ENCODE measurements at regions not wholly inside any gene's neighbourhood (a gene's known extent, or its start where the extent isn't known, plus 50 kb on each side); places are given as distances from the start of the nearest gene placed in this dataset.

DNA sequence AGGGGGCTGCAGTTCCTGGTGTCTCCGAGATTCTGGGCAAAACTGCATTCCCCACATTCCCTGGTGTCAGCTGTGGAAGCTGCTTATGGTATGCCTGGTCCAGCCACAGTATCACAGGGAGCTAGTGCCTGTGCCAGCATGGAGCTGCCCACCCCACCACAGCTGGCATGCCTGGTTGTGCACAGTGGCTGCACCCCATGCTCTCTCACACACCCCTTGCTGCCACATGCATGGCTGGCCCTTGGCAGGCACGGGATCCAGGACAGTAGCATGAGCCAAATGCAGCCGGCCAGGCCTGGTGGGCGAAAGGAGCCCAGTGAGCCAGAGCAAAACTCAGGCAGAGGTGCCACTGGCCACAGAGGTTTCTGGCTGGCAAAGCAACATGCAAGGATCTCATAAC is 418.0 kb upstream of the SPOCK3 start:
- Histone ChIP-seq H3K23me2 (ENCODE audit: low read depth, low read length) (no peaks in the 10 kb centered on the region), H2BK15ac (ENCODE audit: low read length) (no peak overlapping the region), H3K27me3 (replicated peaks in 1 of 4; ENCODE audit: control insufficient read depth in 3 of 4, extremely low read depth in 1 of 4, insufficient read depth in 3 of 4, low read length in 3 of 4) (no peaks in the 10 kb centered on the region), H3K56ac (replicated peaks; ENCODE audit: insufficient read length, low read depth, low read length) (no peak overlapping the region), H2AFZ (ENCODE audit: low read length) (no peak overlapping the region), H3K9ac (replicated peaks in 1 of 4; ENCODE audit: extremely low read depth in 1 of 4, low read depth in 3 of 4, low read length in 3 of 4) (no peak overlapping the region), H4K91ac (replicated peaks; ENCODE audit: insufficient read length, low read length) (no peak overlapping the region), H2BK120ac (replicated peaks; ENCODE audit: low read depth, low read length) (no peak overlapping the region), H3K79me1 (ENCODE audit: low read depth, low read length) (no peaks in the 10 kb centered on the region), H3K9me3 (ENCODE audit: insufficient read depth in 2 of 2, low read depth in 1 of 2, low read length in 1 of 2) (peaks cover 0 to 8% of the 10 kb centered on the region in 2 experiments; a peak in 2 of 4 replicates), H3K4me2 (ENCODE audit: insufficient read depth in 1 of 2, low read depth in 2 of 2, low read length in 2 of 2) (no peak overlapping the region), H2AK5ac (ENCODE audit: low read depth, low read length) (no peak overlapping the region), H3K14ac (ENCODE audit: insufficient read length) (no peak overlapping the region), H4K8ac (ENCODE audit: extremely low read depth, insufficient read depth, low read length) (no peak overlapping the region), H3K18ac (ENCODE audit: extremely low read depth, low read length) (no peak overlapping the region), H3K36me3 (ENCODE audit: control insufficient read depth in 2 of 4, insufficient read depth in 4 of 4, low read length in 3 of 4) (no peaks in the 10 kb centered on the region), H3K27ac (ENCODE audit: low read depth, low read length) (no peak overlapping the region), H2BK20ac (ENCODE audit: low read length) (no peak overlapping the region), H4K20me1 (replicated peaks in 1 of 2; ENCODE audit: control insufficient read depth in 1 of 2, insufficient read depth in 2 of 2, low read length in 2 of 2) (no peaks in the 10 kb centered on the region), H3K4me3 (ENCODE audit: extremely low read depth in 1 of 4, insufficient read depth in 2 of 4, low read depth in 3 of 4, low read length in 4 of 4) (no peak overlapping the region), H2BK12ac (ENCODE audit: low read depth, low read length) (no peak overlapping the region), H3K23ac (ENCODE audit: insufficient read length) (no peak overlapping the region), H3K4ac (replicated peaks; ENCODE audit: insufficient read length, low read depth, low read length) (no peak overlapping the region), H2BK5ac (ENCODE audit: low read depth, low read length) (no peak overlapping the region), H4K5ac (ENCODE audit: insufficient read length, low read depth, low read length) (no peak overlapping the region), H3K79me2 (ENCODE audit: control insufficient read depth in 1 of 2, insufficient read depth in 2 of 2, low read length in 2 of 2) (no peaks in the 10 kb centered on the region), H3K4me1 (replicated peaks in 1 of 4; ENCODE audit: control insufficient read depth in 3 of 4, insufficient read depth in 4 of 4, low read length in 3 of 4) (no peaks in the 10 kb centered on the region)
- ChIA-PET POLR2A (ENCODE audit: partially characterized antibody) (no interaction called here), CTCF (ENCODE audit: partially characterized antibody) (interaction anchor here (0.6 to 1.5 kb wide), 3 partner anchors 29 to 149 kb away, joined by 3 to 5 read pairs (median 3); no protein-coding TSS in a partner anchor)
- WGBS, 2 experiments (ENCODE audit: extremely low coverage in 1 of 2, insufficient coverage in 1 of 2, insufficient read length in 1 of 2, insufficient replicate concordance in 2 of 2, low coverage in 1 of 2, low lambda C conversion rate in 2 of 2, missing lambda C conversion rate in 1 of 2), result 91% methylated on average over 3 of the region's 4 CpGs; no CpG with 5 or more reads in 1 of the 2 experiments
- DNase-seq (ENCODE audit: low read depth in 1 of 2, low spot score in 2 of 2) (no peak), FAIRE-seq (no peak)
- TF ChIP-seq ATF3 (IDR thresholded peaks at IDR 0.05; ENCODE audit: insufficient read depth, low read depth, low read length), result no peak
- no peak for TF ChIP-seq SIRT6 (IDR thresholded peaks at IDR 0.05; ENCODE audit: low read length)
- no peak for TF ChIP-seq EZH2 (IDR thresholded peaks at IDR 0.05; ENCODE audit: low read depth, low read length, severe bottlenecking)
- TF ChIP-seq SIX5 (IDR thresholded peaks at IDR 0.05; ENCODE audit: low read depth, low read length), result no peak
- no peak for TF ChIP-seq BCL11A (IDR thresholded peaks at IDR 0.05; ENCODE audit: low read depth in 2 of 2, low read length in 2 of 2)
- no peak for TF ChIP-seq GABPA (IDR thresholded peaks at IDR 0.05; ENCODE audit: borderline replicate concordance, insufficient read depth, low read length)
- TF ChIP-seq POLR2AphosphoS5 (IDR thresholded peaks at IDR 0.05; ENCODE audit: low read depth, low read length), result no peak
